ENCODE measurements at regions not wholly inside any gene's neighbourhood (a gene's known extent, or its start where the extent isn't known, plus 50 kb on each side); places are given as distances from the start of the nearest gene placed in this dataset.

DNA sequence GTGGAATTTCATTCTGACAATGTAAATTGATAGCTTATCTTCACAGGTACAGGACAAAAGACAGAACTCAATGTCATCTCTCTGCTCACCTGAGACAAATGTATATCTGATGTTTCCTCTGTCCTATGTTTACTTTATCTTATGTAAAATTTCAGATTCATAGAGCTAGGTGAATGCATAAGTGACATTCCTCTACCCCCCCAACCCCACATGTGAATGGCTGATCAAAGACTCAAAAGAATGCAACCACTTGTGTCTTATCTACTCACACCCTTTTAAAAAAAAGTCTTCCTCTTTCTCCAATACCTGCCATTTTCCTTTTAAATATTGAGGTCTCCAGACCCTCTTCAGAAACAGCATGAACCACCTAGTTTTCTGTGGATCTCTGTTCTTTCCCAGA lies 736.6 kb upstream of the SEL1L start:
- ATAC-seq (no peak), DNase-seq (ENCODE audit: low spot score) (no peak)

GRCh38 chr14:82298811-82299210 lies 765.2 kb upstream of the SEL1L start:
- ATAC-seq (no peak), DNase-seq (ENCODE audit: low spot score) (no peak)

GRCh38 chr14:82309199-82309598 lies 775.5 kb upstream of the SEL1L start:
- no peak for DNase-seq (ENCODE audit: low spot score)
- no peak for ATAC-seq

DNA sequence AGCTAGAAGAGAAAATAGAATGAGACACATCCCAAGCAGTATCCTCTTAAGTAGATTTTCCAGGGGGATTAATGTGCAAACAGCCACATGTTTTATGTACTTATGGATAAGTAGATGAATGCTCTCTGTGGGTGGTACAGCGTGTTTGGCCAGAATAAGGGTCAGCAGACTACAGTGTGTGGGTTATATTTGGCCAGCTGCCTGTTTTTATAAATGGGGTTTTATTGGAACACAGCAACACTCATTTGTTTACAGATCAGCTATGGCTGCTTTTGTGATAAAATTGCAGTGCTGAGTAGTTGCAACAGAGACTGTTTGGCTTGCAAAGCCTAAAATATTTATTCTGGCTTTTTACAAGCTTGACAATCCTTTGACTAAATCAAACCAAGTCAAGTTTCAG lies 780.2 kb upstream of the SEL1L start:
- DNase-seq (ENCODE audit: low spot score) (no peak), ATAC-seq (no peak)

GRCh38 chr14:82328442-82328841 lies 794.8 kb upstream of the SEL1L start:
- no peak for DNase-seq (ENCODE audit: low spot score)
- no peak for ATAC-seq

GRCh38 chr14:82341261-82341810 lies 807.7 kb upstream of the SEL1L start:
- ATAC-seq (no peak), DNase-seq (ENCODE audit: low spot score) (no peak)

GRCh38 chr14:82342596-82342995 lies 808.9 kb upstream of the SEL1L start:
- DNase-seq (ENCODE audit: low spot score) (no peak), ATAC-seq (no peak)

GRCh38 chr14:82345184-82345583 lies 811.5 kb upstream of the SEL1L start:
- DNase-seq (ENCODE audit: low spot score) (no peak), ATAC-seq (no peak)

GRCh38 chr14:82354126-82354525 lies 820.5 kb upstream of the SEL1L start:
- ATAC-seq (no peak), DNase-seq (ENCODE audit: low spot score) (no peak)

DNA sequence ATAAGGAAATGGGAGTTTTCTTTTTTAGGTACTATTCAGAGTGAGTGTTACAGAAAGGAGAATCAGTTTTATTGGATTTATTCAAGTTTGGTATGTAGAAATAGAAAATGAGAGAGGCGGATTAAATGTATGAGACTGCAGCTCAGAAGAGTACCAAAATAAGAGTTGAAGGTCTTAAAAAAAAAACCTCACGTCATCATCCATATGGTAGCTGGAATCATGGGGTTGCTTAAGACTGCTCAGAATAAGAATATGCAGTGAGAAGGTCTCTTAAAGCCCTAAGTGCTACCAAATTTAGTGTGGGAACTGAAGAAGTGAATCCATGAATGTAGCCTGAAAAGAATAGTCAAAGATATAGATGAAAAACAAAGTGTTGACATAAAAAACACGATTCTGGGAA lies 825.5 kb upstream of the SEL1L start:
- no peak for DNase-seq (ENCODE audit: low spot score)
- ATAC-seq = no peak

DNA sequence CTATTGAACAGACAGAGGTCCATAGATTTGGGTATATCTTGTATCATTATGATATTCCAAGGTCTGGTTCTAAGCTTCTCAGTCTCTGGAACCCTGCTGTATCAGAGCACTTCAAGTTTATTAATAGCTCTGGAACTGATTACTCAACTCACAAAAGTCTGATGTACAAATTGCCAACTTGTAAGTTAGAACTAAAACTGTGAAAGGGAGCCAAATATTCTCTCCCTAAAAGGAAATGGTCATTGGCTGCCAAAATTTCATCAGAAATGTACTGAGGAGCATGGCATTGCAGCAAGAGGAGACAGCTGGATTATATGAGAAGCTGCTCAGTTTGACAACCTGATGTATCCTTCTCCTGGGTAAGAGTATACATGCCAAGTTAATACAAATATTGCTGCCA lies 828.8 kb upstream of the SEL1L start:
- peak; percentile 40 for ATAC-seq
- DNase-seq (ENCODE audit: low spot score) = no peak

GRCh38 chr14:82365471-82365870 lies 831.8 kb upstream of the SEL1L start:
- ATAC-seq = no peak
- no peak for DNase-seq (ENCODE audit: low spot score)

DNA sequence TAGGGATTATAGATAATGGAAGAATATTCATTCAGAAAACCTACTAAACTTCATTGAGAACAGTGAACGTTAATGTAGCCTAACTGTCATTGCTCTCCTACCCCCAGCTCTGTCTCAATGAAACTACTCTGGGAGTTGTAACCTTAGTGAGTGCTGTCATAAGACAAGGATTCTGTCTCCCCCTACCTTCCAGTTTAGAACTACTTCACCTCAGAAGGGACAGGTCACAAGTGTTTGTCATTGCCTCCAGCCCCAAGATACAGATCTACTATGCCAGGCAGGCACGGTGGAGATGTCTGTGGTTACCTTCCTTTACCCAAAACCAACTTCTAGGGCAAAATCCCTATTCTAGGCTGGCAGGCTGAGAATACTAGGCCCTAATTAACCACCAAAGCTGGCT lies 833.1 kb upstream of the SEL1L start:
- DNase-seq (ENCODE audit: low spot score) (no peak), ATAC-seq (no peak)

GRCh38 chr14:82379291-82379690 lies 845.6 kb upstream of the SEL1L start:
- DNase-seq (ENCODE audit: low spot score) = no peak
- ATAC-seq = no peak

DNA sequence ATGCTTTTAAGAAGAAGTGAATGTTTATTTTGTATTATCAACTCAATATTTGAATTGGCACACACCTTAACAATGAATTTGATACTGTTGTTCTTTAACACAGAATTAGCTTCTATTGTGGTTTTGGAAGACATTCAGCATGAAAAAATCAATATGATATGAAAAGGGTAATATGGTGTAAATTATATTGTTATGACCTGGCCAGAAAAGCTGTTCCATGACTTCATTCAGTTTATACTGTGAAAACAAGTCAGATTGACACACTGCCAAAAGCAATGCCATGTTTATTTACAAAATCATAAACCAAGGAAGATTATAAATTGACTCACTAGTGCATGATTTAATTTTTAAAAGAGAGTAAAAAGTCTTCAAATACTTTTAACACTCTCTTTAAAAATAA lies 851.4 kb upstream of the SEL1L start:
- ATAC-seq (no peak), DNase-seq (ENCODE audit: low spot score) (no peak)

- ATAC-seq = no peak
- no peak for DNase-seq (ENCODE audit: low spot score)
Observed at GRCh38 chr14:82387699-82388098, 854.0 kb upstream of the SEL1L start.

DNA sequence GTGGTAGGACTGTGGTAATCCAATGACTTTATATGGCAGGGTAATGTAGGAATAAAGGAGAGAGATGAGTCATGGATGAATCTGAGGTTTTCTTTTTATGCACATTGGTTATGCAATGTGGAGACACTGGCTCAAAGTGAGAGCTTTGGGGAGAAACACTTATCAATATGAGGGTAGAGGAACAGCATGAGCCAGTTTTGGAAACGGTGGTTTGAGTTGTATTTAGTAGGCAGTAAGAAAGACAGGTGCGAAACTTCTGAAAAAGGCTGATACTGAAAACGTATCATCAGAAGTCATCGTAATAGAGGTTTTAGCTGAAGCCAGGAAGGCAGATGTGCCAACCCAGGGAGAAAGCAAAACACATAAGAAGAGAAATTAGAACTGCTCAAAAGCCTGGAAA lies 854.8 kb upstream of the SEL1L start:
- no peak for DNase-seq (ENCODE audit: low spot score)
- no peak for ATAC-seq

GRCh38 chr14:82390586-82390985 lies 856.9 kb upstream of the SEL1L start:
- ATAC-seq = no peak
- no peak for DNase-seq (ENCODE audit: low spot score)

DNA sequence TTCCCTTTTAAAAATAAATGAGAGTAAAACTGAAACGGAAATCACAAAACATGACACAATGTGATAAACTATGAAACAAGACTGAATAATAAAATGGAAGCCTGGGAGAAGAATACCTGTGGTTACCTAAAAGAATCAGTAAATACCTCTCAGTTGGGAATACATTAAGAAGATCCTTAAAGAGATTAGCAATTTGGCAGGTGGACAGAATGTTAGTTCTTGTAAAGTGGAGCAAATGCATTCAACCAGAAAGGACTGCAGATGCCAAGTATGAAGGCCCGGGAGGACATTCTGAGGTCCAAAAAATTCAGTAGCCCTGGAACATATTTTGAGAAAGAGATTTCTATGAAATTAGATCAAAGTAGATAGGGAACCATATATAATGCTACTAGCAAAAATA lies 861.3 kb upstream of the SEL1L start:
- no peak for ATAC-seq
- DNase-seq (ENCODE audit: low spot score) = no peak

GRCh38 chr14:82398256-82398655 lies 864.6 kb upstream of the SEL1L start:
- ATAC-seq = no peak
- no peak for DNase-seq (ENCODE audit: low spot score)

DNA sequence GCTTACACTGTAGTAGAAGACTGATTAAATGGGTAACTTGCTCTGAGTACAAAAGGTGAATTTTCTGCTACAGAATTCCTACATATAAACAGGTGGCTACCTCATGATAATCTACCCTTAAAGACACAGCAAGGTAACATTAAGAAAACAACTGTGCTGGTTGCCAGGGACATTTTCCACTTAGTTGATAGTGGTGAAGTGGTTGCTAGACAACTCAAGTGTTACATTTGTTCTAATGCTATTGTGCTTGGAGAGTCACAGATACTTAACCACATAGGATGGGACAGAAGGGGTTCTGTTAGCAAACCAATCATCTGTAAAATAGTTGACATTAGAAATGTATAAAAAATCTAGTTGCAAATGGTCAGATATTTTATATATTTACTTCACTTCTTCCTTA lies 870.3 kb upstream of the SEL1L start:
- DNase-seq (ENCODE audit: low spot score) = no peak
- ATAC-seq = no peak

GRCh38 chr14:82410064-82410463 lies 876.4 kb upstream of the SEL1L start:
- ATAC-seq (no peak), DNase-seq (ENCODE audit: low spot score) (no peak)

DNA sequence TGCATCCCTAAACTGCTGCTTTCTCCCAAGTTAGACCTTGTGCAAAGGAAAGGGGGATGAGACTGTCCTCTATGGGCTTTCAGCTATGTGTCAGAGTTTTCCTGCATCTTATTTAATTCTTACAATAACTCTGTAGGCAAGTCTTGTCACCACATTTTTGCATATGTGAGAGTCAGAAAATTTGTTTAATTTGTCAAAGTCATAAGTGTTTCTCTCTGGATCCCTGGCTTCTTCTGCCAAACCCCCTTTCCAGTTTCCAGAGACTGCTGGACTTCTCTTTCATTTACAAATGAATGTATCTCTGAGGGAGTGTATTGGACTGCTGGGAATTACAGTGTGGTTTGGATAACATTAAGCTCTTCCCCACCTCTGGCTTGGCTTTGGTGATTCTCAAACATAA lies 877.6 kb upstream of the SEL1L start:
- DNase-seq (ENCODE audit: low spot score) = no peak
- ATAC-seq = no peak

DNA sequence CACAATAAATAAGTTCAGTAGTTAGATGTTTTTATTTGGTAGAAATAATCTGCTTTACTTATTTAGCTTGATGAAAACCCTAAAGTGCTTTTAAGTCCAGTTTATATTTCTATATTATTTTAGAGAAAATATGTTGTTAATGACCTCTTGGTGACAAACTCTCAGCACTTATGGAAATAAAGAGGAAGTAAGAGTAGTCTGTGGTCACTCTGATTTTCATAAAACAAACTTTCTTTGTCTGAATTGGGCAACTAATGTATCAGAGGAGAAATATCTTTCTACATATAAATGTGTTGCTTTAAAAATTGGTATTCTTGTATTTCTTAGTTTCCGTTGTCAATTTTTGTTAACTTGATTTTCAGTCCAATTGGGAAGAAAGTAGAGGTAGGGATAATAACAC lies 878.9 kb upstream of the SEL1L start:
- ATAC-seq (no peak), DNase-seq (ENCODE audit: low spot score) (no peak)
